Sigmoid colon (tissue), 6 donors: ENCODE measurements at regions not wholly inside any gene's neighbourhood (a gene's known extent, or its start where the extent isn't known, plus 50 kb on each side); places are given as distances from the start of the nearest gene placed in this dataset.
A peak's percentile ranks its signal among the peaks of the same experiment; 100 is the strongest.

Experiments used
- DNase-seq: peaks from one replicate; pipeline ENCODE4 v3.0.0-alpha.2; 2019
- H3K27ac ChIP-seq, 4 donors: fragments of 200-600 bp; sonication (generic); one replicate each; pipeline ENCODE4 v1.5.1; 2016 to 2019; ENCODE audit warnings: mild to moderate bottlenecking in 1 of 4
- H3K27me3 ChIP-seq, 3 donors: fragments of 200-600 bp; sonication (generic); one replicate each; pipeline ENCODE4 v1.5.1; 2019; ENCODE audit warnings: mild to moderate bottlenecking in 1 of 3
- H3K36me3 ChIP-seq, 4 donors: fragments of 200-600 bp; sonication (generic); one replicate each; pipeline ENCODE4 v1.5.1; 2016 to 2019
- H3K4me1 ChIP-seq, 4 donors: fragments of 200-600 bp; sonication (generic); one replicate each; pipeline ENCODE4 v1.5.1; 2017 to 2019
- H3K4me3 ChIP-seq, 4 donors: fragments of 200-600 bp; sonication (generic); one replicate each; pipeline ENCODE4 v1.5.1; 2017 to 2019; ENCODE audit warnings: mild to moderate bottlenecking in 2 of 4, moderate library complexity in 1 of 4
- H3K9me3 ChIP-seq, 4 donors: fragments of 200-600 bp in 3 of 4; sonication (generic) in 3 of 4; one replicate each; pipeline versions ENCODE4 v1.5.1 to v1.6.1; 2013 to 2019
- CTCF ChIP-seq, 4 experiments: fragments of 450-650 bp in 3 of 4; fragments of 200-600 bp in 1 of 4; IDR thresholded peaks; one replicate each; pipeline ENCODE4 v1.5.1; 2016 to 2019; ENCODE audit warnings: antibody characterized with exemption in 4 of 4, mild to moderate bottlenecking in 3 of 4, moderate library complexity in 2 of 4
- EP300 ChIP-seq, 4 donors: sonication (generic); formaldehyde crosslinking; IDR thresholded peaks; one replicate each; pipeline ENCODE4 v1.6.1; 2017; ENCODE audit warnings: antibody characterized with exemption in 4 of 4
- POLR2A ChIP-seq, 2 donors: fragments of 450-650 bp; IDR thresholded peaks; one replicate each; pipeline ENCODE4 v1.6.1; 2016; ENCODE audit warnings: antibody characterized with exemption in 2 of 2, mild to moderate bottlenecking in 2 of 2, moderate library complexity in 2 of 2
- POLR2AphosphoS5 ChIP-seq, 4 donors: sonication (generic); formaldehyde crosslinking; IDR thresholded peaks; one replicate each; pipeline ENCODE4 v1.6.1; 2017; ENCODE audit warnings: antibody characterized with exemption in 4 of 4
- WGBS, 2 donors: extraction: QIAGEN DNeasy Blood & Tissue Kit; methylation state at CpG; one replicate each; pipeline ENCODE4 v1.1.7; 2013; 5-methylcytosine and 5-hydroxymethylcytosine counted together
- intact Hi-C: fragments of 100-400 bp; cut with DNase I; formaldehyde crosslinking; loops from one replicate; pipeline ENCODE4 v1.15.1; 2023
- donor health status: healthy with polysubstance abuse.
- donor health status: healthy.

GRCh38 chr4:62909238-62909637 lies 1500.0 kb downstream of the TECRL start:
- no peak overlapping the region for H3K27ac ChIP-seq
- H3K4me3 ChIP-seq: no peak overlapping the region
- no peak for TF ChIP-seq POLR2A (IDR thresholded peaks at IDR 0.05)
- TF ChIP-seq CTCF (IDR thresholded peaks at IDR 0.05): no peak
- TF ChIP-seq EP300 (IDR thresholded peaks at IDR 0.05): no peak
- TF ChIP-seq POLR2AphosphoS5 (IDR thresholded peaks at IDR 0.05): no peak
- H3K36me3 ChIP-seq: no peaks in the 10 kb centered on the region
- no peaks in the 10 kb centered on the region for H3K4me1 ChIP-seq
- DNase-seq: no peak
- intact Hi-C loops: no loop called here
- no peaks in the 10 kb centered on the region for H3K9me3 ChIP-seq
- 67 to 87% methylated on average over 3 of the region's 3 CpGs for WGBS, 2 donors
- H3K27me3 ChIP-seq: no peaks in the 10 kb centered on the region

GRCh38 chr4:62901101-62901500 lies 1508.1 kb downstream of the TECRL start:
- WGBS, 2 donors: 85 to 94% methylated on average over 2 of the region's 2 CpGs
- intact Hi-C loops: no loop called here
- H3K4me1 ChIP-seq: no peaks in the 10 kb centered on the region

GRCh38 chr4:62899646-62900364 lies 1509.4 kb downstream of the TECRL start:
- no peak overlapping the region for H3K27ac ChIP-seq
- TF ChIP-seq POLR2AphosphoS5 (IDR thresholded peaks at IDR 0.05) (no peak), CTCF (IDR thresholded peaks at IDR 0.05) (no peak), EP300 (IDR thresholded peaks at IDR 0.05) (no peak), POLR2A (IDR thresholded peaks at IDR 0.05) (no peak)
- no peak overlapping the region for H3K4me3 ChIP-seq
- no peaks in the 10 kb centered on the region for H3K27me3 ChIP-seq
- intact Hi-C loops: no loop called here
- DNase-seq: no peak
- H3K36me3 ChIP-seq: no peaks in the 10 kb centered on the region
- no peaks in the 10 kb centered on the region for H3K4me1 ChIP-seq
- peaks cover 0 to 3% (median 0%) of the 10 kb centered on the region in 4 donors for H3K9me3 ChIP-seq

More at GRCh38 chr4:62901101-62901500, 1508.1 kb downstream of the TECRL start:
- TF ChIP-seq POLR2AphosphoS5 (IDR thresholded peaks at IDR 0.05) (no peak), POLR2A (IDR thresholded peaks at IDR 0.05) (no peak), CTCF (IDR thresholded peaks at IDR 0.05) (no peak), EP300 (IDR thresholded peaks at IDR 0.05) (no peak)
- Histone ChIP-seq H3K27ac (no peak overlapping the region), H3K4me3 (no peak overlapping the region), H3K27me3 (no peaks in the 10 kb centered on the region), H3K9me3 (peaks cover 0 to 3% (median 0%) of the 10 kb centered on the region in 4 donors), H3K36me3 (no peaks in the 10 kb centered on the region)
- DNase-seq: no peak

- WGBS, 2 donors: 74 to 91% methylated on average over 5 of the region's 5 CpGs
Observed at GRCh38 chr4:62898115-62898514, 1511.1 kb downstream of the TECRL start.

More at GRCh38 chr4:62898115-62898514, 1511.1 kb downstream of the TECRL start:
- H3K9me3 ChIP-seq: peaks cover 0 to 3% (median 0%) of the 10 kb centered on the region in 4 donors
- no peak overlapping the region for H3K4me3 ChIP-seq
- DNase-seq: peak; percentile 60
- H3K36me3 ChIP-seq: no peaks in the 10 kb centered on the region
- no peaks in the 10 kb centered on the region for H3K27me3 ChIP-seq
- H3K27ac ChIP-seq: no peak overlapping the region
- TF ChIP-seq POLR2A (IDR thresholded peaks at IDR 0.05) (no peak), EP300 (IDR thresholded peaks at IDR 0.05) (no peak), POLR2AphosphoS5 (IDR thresholded peaks at IDR 0.05) (no peak), CTCF (IDR thresholded peaks at IDR 0.05) (no peak)
- no peaks in the 10 kb centered on the region for H3K4me1 ChIP-seq
- intact Hi-C loops: no loop called here
